ENCODE measurements at regions not wholly inside any gene's neighbourhood (a gene's known extent, or its start where the extent isn't known, plus 50 kb on each side); places are given as distances from the start of the nearest gene placed in this dataset.

- DNase-seq: peak in 1 of 2 donors; percentile 47
- no peak for FAIRE-seq
- no peaks in the 10 kb centered on the region for H3K36me3 ChIP-seq (ENCODE audit: control insufficient read depth in 3 of 3, insufficient read depth in 2 of 3, low read depth in 1 of 3, low read length in 3 of 3)
- no peak overlapping the region for H3K27ac ChIP-seq (ENCODE audit: low read depth in 1 of 3, low read length in 2 of 3)
- peaks cover 0 to 2% (median 0%) of the 10 kb centered on the region in 3 donors for H3K27me3 ChIP-seq (ENCODE audit: control insufficient read depth in 3 of 3, insufficient read depth in 3 of 3, low read length in 3 of 3)
- no peak overlapping the region for H3K4me3 ChIP-seq (ENCODE audit: low read depth in 1 of 3, low read length in 3 of 3)
- no peaks in the 10 kb centered on the region for H3K4me1 ChIP-seq (ENCODE audit: control insufficient read depth in 3 of 3, insufficient read depth in 2 of 3, low read depth in 1 of 3, low read length in 2 of 3)
- peaks cover 0 to 5% of the 10 kb centered on the region in 2 donors for H3K9me3 ChIP-seq (ENCODE audit: control insufficient read depth in 2 of 2, insufficient read depth in 1 of 2, low read depth in 1 of 2, low read length in 1 of 2)
- WGBS, 3 donors: 27 to 60% (median 46%) methylated on average over 1 of the region's 1 CpG
Observed at GRCh38 chr2:173673640-173674039, 291.5 kb downstream of the SP3 start.

- peaks cover 0 to 8% of the 10 kb centered on the region in 2 donors for H3K9me3 ChIP-seq (ENCODE audit: control insufficient read depth in 2 of 2, insufficient read depth in 1 of 2, low read depth in 1 of 2, low read length in 1 of 2)
- peaks cover 0 to 2% (median 0%) of the 10 kb centered on the region in 3 donors for H3K27me3 ChIP-seq (ENCODE audit: control insufficient read depth in 3 of 3, insufficient read depth in 3 of 3, low read length in 3 of 3)
- H3K27ac ChIP-seq (ENCODE audit: low read depth in 1 of 3, low read length in 2 of 3): no peak overlapping the region
- no peaks in the 10 kb centered on the region for H3K36me3 ChIP-seq (ENCODE audit: control insufficient read depth in 3 of 3, insufficient read depth in 2 of 3, low read depth in 1 of 3, low read length in 3 of 3)
- no peak overlapping the region for H3K4me3 ChIP-seq (ENCODE audit: low read depth in 1 of 3, low read length in 3 of 3)
- no peaks in the 10 kb centered on the region for H3K4me1 ChIP-seq (ENCODE audit: control insufficient read depth in 3 of 3, insufficient read depth in 2 of 3, low read depth in 1 of 3, low read length in 2 of 3)
- DNase-seq (no peak), FAIRE-seq (no peak)
- WGBS, 3 donors: 40 to 44% (median 43%) methylated on average over 1 of the region's 1 CpG
Observed at GRCh38 chr2:173676647-173677046, 288.5 kb downstream of the SP3 start.

- H3K9me3 ChIP-seq (ENCODE audit: control insufficient read depth in 2 of 2, insufficient read depth in 1 of 2, low read depth in 1 of 2, low read length in 1 of 2): peaks cover 0 to 9% of the 10 kb centered on the region in 2 donors
- H3K36me3 ChIP-seq (ENCODE audit: control insufficient read depth in 3 of 3, insufficient read depth in 2 of 3, low read depth in 1 of 3, low read length in 3 of 3): no peaks in the 10 kb centered on the region
- H3K4me3 ChIP-seq (ENCODE audit: low read depth in 1 of 3, low read length in 3 of 3): no peak overlapping the region
- DNase-seq (no peak), FAIRE-seq (no peak)
- H3K27me3 ChIP-seq (ENCODE audit: control insufficient read depth in 3 of 3, insufficient read depth in 3 of 3, low read length in 3 of 3): no peaks in the 10 kb centered on the region
- no peak overlapping the region for H3K27ac ChIP-seq (ENCODE audit: low read depth in 1 of 3, low read length in 2 of 3)
- H3K4me1 ChIP-seq (ENCODE audit: control insufficient read depth in 3 of 3, insufficient read depth in 2 of 3, low read depth in 1 of 3, low read length in 2 of 3): no peaks in the 10 kb centered on the region
- WGBS, 3 donors: 79 to 89% (median 81%) methylated on average over 1 of the region's 1 CpG
Observed at GRCh38 chr2:173678186-173678585, 287.0 kb downstream of the SP3 start.

GRCh38 chr2:173680574-173680973 is 284.6 kb downstream of the SP3 start:
- 85 to 89% (median 86%) methylated on average over 3 of the region's 3 CpGs for WGBS, 3 donors

GRCh38 chr2:173681881-173682650 is 283.1 kb downstream of the SP3 start:
- Histone ChIP-seq H3K9me3 (ENCODE audit: control insufficient read depth in 2 of 2, insufficient read depth in 1 of 2, low read depth in 1 of 2, low read length in 1 of 2) (peaks cover 0 to 4% of the 10 kb centered on the region in 2 donors), H3K36me3 (ENCODE audit: control insufficient read depth in 3 of 3, insufficient read depth in 2 of 3, low read depth in 1 of 3, low read length in 3 of 3) (no peaks in the 10 kb centered on the region), H3K4me3 (ENCODE audit: low read depth in 1 of 3, low read length in 3 of 3) (no peak overlapping the region), H3K4me1 (ENCODE audit: control insufficient read depth in 3 of 3, insufficient read depth in 2 of 3, low read depth in 1 of 3, low read length in 2 of 3) (no peaks in the 10 kb centered on the region), H3K27me3 (ENCODE audit: control insufficient read depth in 3 of 3, insufficient read depth in 3 of 3, low read length in 3 of 3) (no peaks in the 10 kb centered on the region), H3K27ac (ENCODE audit: low read depth in 1 of 3, low read length in 2 of 3) (no peak overlapping the region)
- 87 to 91% (median 88%) methylated on average over 4 of the region's 4 CpGs for WGBS, 3 donors
- DNase-seq: no peak
- FAIRE-seq: no peak

More at GRCh38 chr2:173680574-173680973, 284.6 kb downstream of the SP3 start:
- Histone ChIP-seq H3K4me3 (ENCODE audit: low read depth in 1 of 3, low read length in 3 of 3) (no peak overlapping the region), H3K9me3 (ENCODE audit: control insufficient read depth in 2 of 2, insufficient read depth in 1 of 2, low read depth in 1 of 2, low read length in 1 of 2) (peaks cover 0 to 4% of the 10 kb centered on the region in 2 donors), H3K27me3 (ENCODE audit: control insufficient read depth in 3 of 3, insufficient read depth in 3 of 3, low read length in 3 of 3) (no peaks in the 10 kb centered on the region), H3K4me1 (ENCODE audit: control insufficient read depth in 3 of 3, insufficient read depth in 2 of 3, low read depth in 1 of 3, low read length in 2 of 3) (no peaks in the 10 kb centered on the region), H3K27ac (ENCODE audit: low read depth in 1 of 3, low read length in 2 of 3) (no peak overlapping the region), H3K36me3 (ENCODE audit: control insufficient read depth in 3 of 3, insufficient read depth in 2 of 3, low read depth in 1 of 3, low read length in 3 of 3) (no peaks in the 10 kb centered on the region)
- DNase-seq (no peak), FAIRE-seq (no peak)

GRCh38 chr2:173684896-173685459 is 280.2 kb downstream of the SP3 start:
- no peaks in the 10 kb centered on the region for H3K36me3 ChIP-seq (ENCODE audit: control insufficient read depth in 3 of 3, insufficient read depth in 2 of 3, low read depth in 1 of 3, low read length in 3 of 3)
- no peak for FAIRE-seq
- 88 to 90% (median 90%) methylated on average over 6 of the region's 6 CpGs for WGBS, 3 donors

GRCh38 chr2:173690349-173690748 is 274.8 kb downstream of the SP3 start:
- Histone ChIP-seq H3K27me3 (ENCODE audit: control insufficient read depth in 3 of 3, insufficient read depth in 3 of 3, low read length in 3 of 3) (no peaks in the 10 kb centered on the region), H3K36me3 (ENCODE audit: control insufficient read depth in 3 of 3, insufficient read depth in 2 of 3, low read depth in 1 of 3, low read length in 3 of 3) (no peaks in the 10 kb centered on the region), H3K4me3 (ENCODE audit: low read depth in 1 of 3, low read length in 3 of 3) (no peak overlapping the region), H3K9me3 (ENCODE audit: control insufficient read depth in 2 of 2, insufficient read depth in 1 of 2, low read depth in 1 of 2, low read length in 1 of 2) (no peaks in the 10 kb centered on the region), H3K4me1 (ENCODE audit: control insufficient read depth in 3 of 3, insufficient read depth in 2 of 3, low read depth in 1 of 3, low read length in 2 of 3) (no peaks in the 10 kb centered on the region), H3K27ac (ENCODE audit: low read depth in 1 of 3, low read length in 2 of 3) (no peak overlapping the region)
- FAIRE-seq (no peak), DNase-seq (no peak)

More at GRCh38 chr2:173684896-173685459, 280.2 kb downstream of the SP3 start:
- no peak overlapping the region for H3K4me3 ChIP-seq (ENCODE audit: low read depth in 1 of 3, low read length in 3 of 3)
- DNase-seq: no peak
- no peaks in the 10 kb centered on the region for H3K27me3 ChIP-seq (ENCODE audit: control insufficient read depth in 3 of 3, insufficient read depth in 3 of 3, low read length in 3 of 3)
- peaks cover 0 to 4% of the 10 kb centered on the region in 2 donors for H3K9me3 ChIP-seq (ENCODE audit: control insufficient read depth in 2 of 2, insufficient read depth in 1 of 2, low read depth in 1 of 2, low read length in 1 of 2)
- no peak overlapping the region for H3K27ac ChIP-seq (ENCODE audit: low read depth in 1 of 3, low read length in 2 of 3)
- H3K4me1 ChIP-seq (ENCODE audit: control insufficient read depth in 3 of 3, insufficient read depth in 2 of 3, low read depth in 1 of 3, low read length in 2 of 3): no peaks in the 10 kb centered on the region

- H3K4me3 ChIP-seq (ENCODE audit: low read depth in 1 of 3, low read length in 3 of 3): no peak overlapping the region
- FAIRE-seq (no peak), DNase-seq (no peak)
- no peak overlapping the region for H3K27ac ChIP-seq (ENCODE audit: low read depth in 1 of 3, low read length in 2 of 3)
- WGBS, 3 donors: 76 to 95% (median 93%) methylated on average over 5 of the region's 5 CpGs
- H3K4me1 ChIP-seq (ENCODE audit: control insufficient read depth in 3 of 3, insufficient read depth in 2 of 3, low read depth in 1 of 3, low read length in 2 of 3): no peaks in the 10 kb centered on the region
- no peaks in the 10 kb centered on the region for H3K27me3 ChIP-seq (ENCODE audit: control insufficient read depth in 3 of 3, insufficient read depth in 3 of 3, low read length in 3 of 3)
- H3K36me3 ChIP-seq (ENCODE audit: control insufficient read depth in 3 of 3, insufficient read depth in 2 of 3, low read depth in 1 of 3, low read length in 3 of 3): no peaks in the 10 kb centered on the region
- H3K9me3 ChIP-seq (ENCODE audit: control insufficient read depth in 2 of 2, insufficient read depth in 1 of 2, low read depth in 1 of 2, low read length in 1 of 2): no peaks in the 10 kb centered on the region
Observed at GRCh38 chr2:173692068-173692467, 273.1 kb downstream of the SP3 start.

All from small intestine (tissue), 7 donors.